SU-DHL-6 (cell line): ENCODE measurements at regions not wholly inside any gene's neighbourhood (a gene's known extent, or its start where the extent isn't known, plus 50 kb on each side); places are given as distances from the start of the nearest gene placed in this dataset.

ENCODE experiments used
- H2AFZ ChIP-seq: fragments of 200-600 bp; sonication (generic); 2 replicates; pipeline ENCODE4 v1.6.1; 2014; ENCODE audit warnings: low read depth, mild to moderate bottlenecking, moderate library complexity, mixed read lengths, antibody characterized with exemption, low read length; ENCODE audit not compliant: severe bottlenecking
- H3F3A ChIP-seq: fragments of 200-600 bp; shearing (Covaris generic); 2 replicates; pipeline ENCODE4 v1.6.0; 2016; ENCODE audit warnings: antibody characterized with exemption, mild to moderate bottlenecking; ENCODE audit not compliant: insufficient read depth
- H3K27ac ChIP-seq: fragments of 200-600 bp; sonication (generic); 2 replicates; pipeline ENCODE4 v1.5.1; 2016; ENCODE audit warnings: low read depth, mild to moderate bottlenecking, low read length, moderate library complexity, mixed read lengths
- H3K27me3 ChIP-seq: fragments of 200-600 bp; sonication (generic), shearing (Covaris generic); 2 replicates; pipeline ENCODE4 v1.6.0; 2014; ENCODE audit warnings: mild to moderate bottlenecking, low read length
- H3K36me3 ChIP-seq: fragments of 200-600 bp; sonication (generic); 2 replicates; pipeline ENCODE4 v1.6.1; 2014; ENCODE audit warnings: mild to moderate bottlenecking, low read length, mixed read lengths
- H3K4me2 ChIP-seq: fragments of 300-600, 200-600 bp; shearing (Covaris generic), sonication (generic); 2 replicates; pipeline ENCODE4 v1.6.0; 2014; ENCODE audit warnings: low read length, low read depth, mild to moderate bottlenecking; ENCODE audit not compliant: poor library complexity, severe bottlenecking
- H3K4me3 ChIP-seq: fragments of 200-600 bp; sonication (generic); 2 replicates; pipeline ENCODE4 v1.5.1; 2014; ENCODE audit warnings: antibody characterized with exemption, low read length, mild to moderate bottlenecking, mixed read lengths; ENCODE audit not compliant: insufficient read depth, poor library complexity, severe bottlenecking
- H3K79me2 ChIP-seq: fragments of 200-600 bp; sonication (generic); 2 replicates; pipeline ENCODE4 v1.6.1; 2014; ENCODE audit warnings: mild to moderate bottlenecking, low read length, moderate library complexity; ENCODE audit not compliant: insufficient read depth
- H3K9ac ChIP-seq: fragments of 200-600 bp; sonication (generic); 2 replicates; pipeline ENCODE4 v1.7.0; 2014; ENCODE audit warnings: mild to moderate bottlenecking, low read length
- H3K9me2 ChIP-seq: fragments of 200-600 bp; sonication (generic); replicated peaks from 2 replicates; pipeline ENCODE4 v1.6.1; 2014; ENCODE audit warnings: low read length; ENCODE audit not compliant: insufficient read depth
- H3K9me3 ChIP-seq: fragments of 200-600 bp; sonication (generic); 2 replicates; pipeline ENCODE4 v1.6.1; 2014; ENCODE audit warnings: low read length, mixed read lengths; ENCODE audit not compliant: insufficient read depth
- H4K20me1 ChIP-seq: fragments of 200-600 bp; sonication (generic); 2 replicates; pipeline ENCODE4 v1.6.1; 2014; ENCODE audit warnings: low read depth, mild to moderate bottlenecking, antibody characterized with exemption, low read length, moderate library complexity, mixed read lengths
- EZH2phosphoT487 ChIP-seq: fragments of 200-600 bp; sonication (generic), shearing (Covaris generic); conservative IDR thresholded peaks from 2 replicates; pipeline ENCODE4 v1.6.1; 2018; ENCODE audit warnings: mild to moderate bottlenecking, antibody characterized with exemption, low read length, moderate library complexity, mixed read lengths
- TF ChIP-seq, protein P1 (sequence below): fragments of 200-600 bp; sonication (generic); IDR thresholded peaks from one replicate; pipeline ENCODE4 v1.5.1; 2017; ENCODE audit warnings: antibody characterized with exemption, mild to moderate bottlenecking, low read length, moderate library complexity; ENCODE audit not compliant: insufficient read depth, poor library complexity, severe bottlenecking

DNA sequence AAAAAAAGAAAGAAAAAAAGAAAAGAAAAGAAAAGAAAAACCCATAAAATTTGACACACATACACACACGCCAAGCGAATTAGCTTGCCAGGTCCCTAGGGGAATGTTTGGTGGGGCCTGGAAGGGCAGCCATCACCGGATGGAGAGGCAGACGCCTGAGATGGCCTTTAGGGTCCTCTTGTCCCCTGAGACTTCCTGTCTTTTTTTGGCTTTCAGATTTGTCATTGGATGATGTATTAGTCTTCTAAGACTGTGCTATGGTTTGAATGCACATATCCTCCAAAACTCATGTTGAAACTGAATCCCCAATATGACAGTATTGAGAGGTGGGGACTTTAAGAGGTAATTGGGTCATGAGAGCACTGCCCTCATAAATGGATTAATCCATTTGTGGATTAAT lies 211.8 kb downstream of the TOMM20 start:
- H3K4me3 ChIP-seq = no peak overlapping the region
- H3K36me3 ChIP-seq = no peaks in the 10 kb centered on the region
- no peaks in the 10 kb centered on the region for H3K9me3 ChIP-seq
- H3K27ac ChIP-seq = no peak overlapping the region
- H3K27me3 ChIP-seq = no peaks in the 10 kb centered on the region
- H3K9ac ChIP-seq = no peak overlapping the region
- H3F3A ChIP-seq = no peaks in the 10 kb centered on the region
- H2AFZ ChIP-seq = no peak overlapping the region
- no peak overlapping the region for H3K4me2 ChIP-seq
- no peaks in the 10 kb centered on the region for H3K9me2 ChIP-seq
- H3K79me2 ChIP-seq = no peaks in the 10 kb centered on the region
- TF ChIP-seq, protein P1, sequence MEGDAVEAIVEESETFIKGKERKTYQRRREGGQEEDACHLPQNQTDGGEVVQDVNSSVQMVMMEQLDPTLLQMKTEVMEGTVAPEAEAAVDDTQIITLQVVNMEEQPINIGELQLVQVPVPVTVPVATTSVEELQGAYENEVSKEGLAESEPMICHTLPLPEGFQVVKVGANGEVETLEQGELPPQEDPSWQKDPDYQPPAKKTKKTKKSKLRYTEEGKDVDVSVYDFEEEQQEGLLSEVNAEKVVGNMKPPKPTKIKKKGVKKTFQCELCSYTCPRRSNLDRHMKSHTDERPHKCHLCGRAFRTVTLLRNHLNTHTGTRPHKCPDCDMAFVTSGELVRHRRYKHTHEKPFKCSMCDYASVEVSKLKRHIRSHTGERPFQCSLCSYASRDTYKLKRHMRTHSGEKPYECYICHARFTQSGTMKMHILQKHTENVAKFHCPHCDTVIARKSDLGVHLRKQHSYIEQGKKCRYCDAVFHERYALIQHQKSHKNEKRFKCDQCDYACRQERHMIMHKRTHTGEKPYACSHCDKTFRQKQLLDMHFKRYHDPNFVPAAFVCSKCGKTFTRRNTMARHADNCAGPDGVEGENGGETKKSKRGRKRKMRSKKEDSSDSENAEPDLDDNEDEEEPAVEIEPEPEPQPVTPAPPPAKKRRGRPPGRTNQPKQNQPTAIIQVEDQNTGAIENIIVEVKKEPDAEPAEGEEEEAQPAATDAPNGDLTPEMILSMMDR = no peak
- TF ChIP-seq EZH2phosphoT487 = no peak
- no peaks in the 10 kb centered on the region for H4K20me1 ChIP-seq

DNA sequence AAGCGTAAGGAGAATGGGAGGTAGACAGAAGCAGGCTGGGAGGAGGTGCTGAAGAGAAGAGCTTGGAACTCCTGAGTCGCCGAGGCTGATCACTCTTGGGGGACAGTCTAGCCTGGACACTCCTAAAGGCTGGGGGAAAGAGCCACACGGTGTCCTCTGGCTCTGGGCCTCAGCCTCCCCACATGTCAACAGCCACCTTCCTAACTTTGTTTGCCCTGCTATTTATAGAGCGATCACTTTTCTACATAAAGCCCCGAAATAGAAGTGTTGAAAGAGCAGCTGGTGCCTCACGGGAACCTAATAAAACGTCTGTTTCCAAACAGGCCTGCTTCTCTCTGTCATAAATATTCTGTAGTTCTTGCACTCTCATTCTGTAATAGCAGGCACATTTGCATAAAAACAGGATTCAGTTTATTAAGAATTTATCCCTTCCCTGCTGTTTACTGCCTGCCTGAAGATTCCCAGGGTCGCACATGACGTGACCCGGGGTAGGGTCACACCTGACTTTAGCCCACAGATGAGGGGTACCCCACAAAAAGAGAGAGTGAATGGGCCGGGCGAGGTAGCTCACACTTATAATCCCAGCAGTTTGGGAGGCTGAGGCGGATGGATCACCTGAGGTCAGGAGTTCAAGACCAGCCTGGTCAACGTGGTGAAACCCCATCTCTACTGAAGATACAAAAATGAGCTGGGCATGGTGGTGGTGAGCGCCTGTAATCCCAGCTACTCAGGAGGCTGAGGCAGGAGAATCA lies 212.5 kb downstream of the TOMM20 start:
- no peaks in the 10 kb centered on the region for H4K20me1 ChIP-seq
- H3K36me3 ChIP-seq = no peaks in the 10 kb centered on the region
- H3K79me2 ChIP-seq = no peaks in the 10 kb centered on the region
- no peak overlapping the region for H2AFZ ChIP-seq
- TF ChIP-seq, protein P1 = no peak
- no peak for TF ChIP-seq EZH2phosphoT487
- no peaks in the 10 kb centered on the region for H3F3A ChIP-seq
- no peaks in the 10 kb centered on the region for H3K9me2 ChIP-seq
- no peak overlapping the region for H3K9ac ChIP-seq
- no peaks in the 10 kb centered on the region for H3K27me3 ChIP-seq
- no peak overlapping the region for H3K4me2 ChIP-seq
- H3K4me3 ChIP-seq = no peak overlapping the region
- H3K9me3 ChIP-seq = no peaks in the 10 kb centered on the region
- H3K27ac ChIP-seq = no peak overlapping the region

DNA sequence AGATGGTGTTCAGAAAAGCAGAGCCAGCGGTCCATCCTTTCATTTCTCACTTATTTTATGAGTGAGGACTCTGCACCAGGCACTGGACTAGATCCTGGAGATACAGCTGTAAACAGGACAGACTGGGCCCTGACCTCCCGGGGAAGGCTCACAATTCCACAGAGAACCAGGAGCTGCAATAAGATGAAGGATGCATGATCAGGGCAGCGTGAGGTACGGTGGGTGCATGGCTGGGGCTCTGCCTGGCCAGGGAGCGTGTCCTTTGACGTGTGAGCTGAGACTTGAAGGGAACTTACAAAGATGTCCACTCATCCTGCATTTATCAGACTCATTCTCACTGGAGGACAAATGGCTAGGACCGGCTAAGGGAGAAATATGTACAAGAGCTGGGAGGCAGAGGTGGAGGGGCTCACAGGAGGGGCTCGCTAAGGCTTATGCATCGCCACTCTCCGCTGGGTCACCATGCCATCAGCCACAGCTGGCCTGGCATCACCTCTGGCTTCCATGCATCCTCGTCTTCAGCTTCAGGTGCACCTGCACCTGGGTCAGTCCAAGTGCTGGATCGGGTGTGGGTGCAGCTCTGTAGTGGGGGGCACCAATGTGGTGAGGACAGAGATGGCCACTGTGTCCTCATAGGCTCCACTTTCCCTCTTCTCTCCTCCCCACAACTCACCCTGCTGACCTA lies 213.9 kb downstream of the TOMM20 start:
- Histone ChIP-seq H2AFZ (no peak overlapping the region), H4K20me1 (no peaks in the 10 kb centered on the region), H3K27ac (no peak overlapping the region), H3K9me3 (no peaks in the 10 kb centered on the region), H3K36me3 (no peaks in the 10 kb centered on the region), H3F3A (no peaks in the 10 kb centered on the region), H3K4me3 (no peak overlapping the region), H3K4me2 (no peak overlapping the region), H3K79me2 (no peaks in the 10 kb centered on the region), H3K27me3 (no peaks in the 10 kb centered on the region), H3K9ac (no peak overlapping the region), H3K9me2 (no peaks in the 10 kb centered on the region)
- TF ChIP-seq, protein P1 = no peak
- no peak for TF ChIP-seq EZH2phosphoT487
